ENCODE measurements at regions not wholly inside any gene's neighbourhood (a gene's known extent, or its start where the extent isn't known, plus 50 kb on each side); places are given as distances from the start of the nearest gene placed in this dataset.

DNA sequence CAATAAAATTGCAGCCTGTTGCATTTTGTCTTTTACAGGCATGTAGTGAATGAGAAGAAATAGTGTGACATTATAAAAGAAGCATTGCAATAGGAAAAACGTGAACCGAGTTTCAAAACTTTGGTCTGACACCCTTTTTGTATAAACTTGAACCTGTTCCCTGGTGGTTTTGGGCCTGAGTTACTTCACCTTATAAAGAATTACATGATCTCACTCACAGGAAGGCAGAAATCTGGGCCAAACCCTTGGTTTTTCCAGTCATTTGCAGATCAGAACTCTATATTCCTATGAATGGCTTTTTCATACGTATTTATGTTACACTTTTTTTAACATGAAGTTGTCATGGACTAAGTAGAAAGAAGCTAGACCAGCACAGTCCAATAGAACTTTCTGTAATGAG lies 138.5 kb upstream of the FLRT2 start:
- 88 to 89% methylated on average over 3 of the region's 3 CpGs for WGBS, 2 donors
- intact Hi-C loops (cut with DNase I; ENCODE audit: low total_unique reads) = no loop called here
- DNase-seq (ENCODE audit: low spot score in 2 of 2) = no peak
- TF ChIP-seq, protein P1, sequence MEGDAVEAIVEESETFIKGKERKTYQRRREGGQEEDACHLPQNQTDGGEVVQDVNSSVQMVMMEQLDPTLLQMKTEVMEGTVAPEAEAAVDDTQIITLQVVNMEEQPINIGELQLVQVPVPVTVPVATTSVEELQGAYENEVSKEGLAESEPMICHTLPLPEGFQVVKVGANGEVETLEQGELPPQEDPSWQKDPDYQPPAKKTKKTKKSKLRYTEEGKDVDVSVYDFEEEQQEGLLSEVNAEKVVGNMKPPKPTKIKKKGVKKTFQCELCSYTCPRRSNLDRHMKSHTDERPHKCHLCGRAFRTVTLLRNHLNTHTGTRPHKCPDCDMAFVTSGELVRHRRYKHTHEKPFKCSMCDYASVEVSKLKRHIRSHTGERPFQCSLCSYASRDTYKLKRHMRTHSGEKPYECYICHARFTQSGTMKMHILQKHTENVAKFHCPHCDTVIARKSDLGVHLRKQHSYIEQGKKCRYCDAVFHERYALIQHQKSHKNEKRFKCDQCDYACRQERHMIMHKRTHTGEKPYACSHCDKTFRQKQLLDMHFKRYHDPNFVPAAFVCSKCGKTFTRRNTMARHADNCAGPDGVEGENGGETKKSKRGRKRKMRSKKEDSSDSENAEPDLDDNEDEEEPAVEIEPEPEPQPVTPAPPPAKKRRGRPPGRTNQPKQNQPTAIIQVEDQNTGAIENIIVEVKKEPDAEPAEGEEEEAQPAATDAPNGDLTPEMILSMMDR (IDR thresholded peaks at IDR 0.05) = no peak
- TF ChIP-seq POLR2A (IDR thresholded peaks at IDR 0.05) = no peak
- H3K4me3 ChIP-seq (ENCODE audit: low read depth, poor library complexity, severe bottlenecking) = no peak overlapping the region

DNA sequence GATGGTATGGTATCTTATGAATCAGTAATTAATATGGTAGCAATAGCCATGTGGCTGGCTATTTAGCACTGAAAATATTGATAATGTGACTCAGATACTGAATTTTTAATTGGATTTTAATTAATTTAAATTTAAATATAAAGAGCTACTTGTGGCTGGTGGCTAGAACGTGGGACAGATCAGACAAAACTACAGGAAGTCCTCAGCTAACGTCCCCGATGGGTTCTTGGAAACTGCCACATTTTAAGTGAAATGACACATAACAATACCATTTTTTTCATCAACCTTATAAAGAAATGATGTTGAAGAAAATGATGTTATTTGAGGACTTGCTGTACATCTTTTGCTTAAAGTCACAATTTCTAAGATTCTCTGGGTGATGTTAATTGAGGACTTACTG lies 138.1 kb upstream of the FLRT2 start:
- DNase-seq (ENCODE audit: low spot score in 2 of 2) = no peak
- intact Hi-C loops (cut with DNase I; ENCODE audit: low total_unique reads) = no loop called here
- no peak overlapping the region for H3K4me3 ChIP-seq (ENCODE audit: low read depth, poor library complexity, severe bottlenecking)
- TF ChIP-seq, protein P1 (IDR thresholded peaks at IDR 0.05) = no peak
- no peak for TF ChIP-seq POLR2A (IDR thresholded peaks at IDR 0.05)
- 86 to 93% methylated on average over 3 of the region's 3 CpGs for WGBS, 2 donors

DNA sequence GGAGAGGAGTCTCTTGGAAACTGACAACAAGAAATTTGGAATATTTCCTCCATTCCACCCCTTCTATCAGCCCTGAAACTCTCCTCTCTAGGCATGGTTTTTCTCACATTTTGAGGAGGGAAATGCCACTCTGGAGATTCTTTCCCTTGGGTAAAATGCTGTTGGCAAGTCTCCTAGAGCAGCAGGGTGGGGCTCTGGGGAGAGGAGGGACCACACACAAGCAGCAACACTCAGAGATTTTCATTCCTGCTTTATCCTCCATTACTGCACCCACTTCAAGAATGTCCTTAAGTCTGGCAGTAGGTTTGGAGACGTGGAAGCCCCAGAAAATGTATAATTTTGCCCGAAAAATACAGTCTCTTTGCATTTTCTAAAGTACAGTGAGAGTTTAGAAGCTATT lies 130.8 kb upstream of the FLRT2 start:
- intact Hi-C loops (cut with DNase I; ENCODE audit: low total_unique reads) = no loop called here
- no peak for TF ChIP-seq POLR2A (IDR thresholded peaks at IDR 0.05)
- TF ChIP-seq, protein P1 (IDR thresholded peaks at IDR 0.05) = no peak

DNA sequence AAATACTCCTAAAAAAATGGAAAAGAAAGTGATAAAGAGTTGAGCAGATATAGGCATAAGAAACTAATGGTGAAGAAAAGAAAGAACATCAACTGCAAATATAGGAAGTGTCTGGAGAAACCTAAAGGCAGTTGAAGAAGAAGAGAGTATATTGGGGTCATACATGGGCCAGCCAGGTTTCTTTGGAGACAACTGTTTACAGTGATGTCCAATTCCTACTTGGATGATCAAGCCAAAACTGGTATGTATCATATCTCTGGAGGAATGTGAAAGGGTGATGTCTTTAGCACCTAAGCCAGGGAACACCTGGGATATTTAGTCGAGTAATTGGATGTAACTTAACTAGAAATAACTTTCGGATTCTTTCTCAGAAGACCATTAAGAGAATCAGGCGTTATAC lies 129.3 kb upstream of the FLRT2 start:
- TF ChIP-seq POLR2A (IDR thresholded peaks at IDR 0.05) = no peak
- TF ChIP-seq, protein P1 (IDR thresholded peaks at IDR 0.05) = no peak
- no peak overlapping the region for H3K4me3 ChIP-seq (ENCODE audit: low read depth, poor library complexity, severe bottlenecking)
- DNase-seq (ENCODE audit: low spot score in 2 of 2) = no peak
- WGBS, 2 donors = 90 to 91% methylated on average over 3 of the region's 3 CpGs
- intact Hi-C loops (cut with DNase I; ENCODE audit: low total_unique reads) = no loop called here

More for the DNA sequence above, 130.8 kb upstream of the FLRT2 start:
- no peak overlapping the region for H3K4me3 ChIP-seq (ENCODE audit: low read depth, poor library complexity, severe bottlenecking)
- 59% methylated on average over 2 of the region's 2 CpGs for WGBS, 2 donors
- no peak for DNase-seq (ENCODE audit: low spot score in 2 of 2)

DNA sequence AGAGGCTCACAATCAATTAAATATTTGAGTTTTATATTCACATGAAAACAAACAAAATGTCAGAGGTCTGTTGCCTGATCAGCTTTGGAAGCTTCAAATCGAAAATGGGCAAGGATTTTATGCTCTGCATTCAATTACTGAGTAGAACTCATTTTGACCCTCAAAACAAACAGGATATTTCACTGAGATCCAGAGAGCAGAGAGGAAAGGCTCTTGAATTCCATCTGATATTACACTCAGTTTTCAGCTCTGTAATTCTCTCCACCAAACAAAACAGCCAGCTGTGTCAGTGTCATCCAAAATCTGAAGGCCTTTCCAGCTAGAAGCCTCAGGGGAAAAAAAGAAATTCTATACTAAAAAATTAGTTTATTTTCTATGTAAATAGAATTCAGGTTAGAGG lies 128.6 kb upstream of the FLRT2 start:
- intact Hi-C loops (cut with DNase I; ENCODE audit: low total_unique reads) = no loop called here
- no peak for DNase-seq (ENCODE audit: low spot score in 2 of 2)
- no peak overlapping the region for H3K4me3 ChIP-seq (ENCODE audit: low read depth, poor library complexity, severe bottlenecking)
- TF ChIP-seq, protein P1 (IDR thresholded peaks at IDR 0.05) = no peak
- TF ChIP-seq POLR2A (IDR thresholded peaks at IDR 0.05) = no peak
- WGBS, 2 donors = 32 to 45% methylated on average over 1 of the region's 1 CpG

DNA sequence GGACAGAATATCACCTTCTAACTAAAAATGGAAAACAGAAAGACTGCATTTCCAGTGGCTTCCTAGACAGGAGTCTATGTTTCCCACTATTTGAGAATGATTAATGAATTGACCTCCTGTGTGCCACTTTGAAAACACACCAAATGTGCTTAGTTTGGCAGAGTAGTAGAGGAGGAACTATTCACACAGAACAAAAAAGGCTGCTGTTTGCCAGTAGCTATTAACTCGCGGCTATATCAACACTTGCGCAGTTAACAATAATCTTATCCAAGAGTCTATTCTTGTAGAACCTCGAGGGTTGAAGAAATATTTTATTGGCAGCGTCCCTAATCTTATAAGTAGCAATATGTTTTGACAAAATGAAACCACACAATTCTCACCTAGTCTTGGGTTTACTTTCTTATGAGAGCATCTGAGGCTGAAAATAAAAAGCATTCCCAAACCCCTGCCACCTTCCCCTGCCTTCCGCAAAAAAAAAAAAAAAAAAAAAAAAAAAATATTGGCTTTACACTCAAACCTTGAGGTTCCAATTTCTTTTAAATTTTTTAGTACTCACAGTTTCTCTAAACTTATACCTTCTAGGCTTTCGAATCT lies 127.3 kb upstream of the FLRT2 start:
- H3K4me3 ChIP-seq (ENCODE audit: low read depth, poor library complexity, severe bottlenecking) = no peak overlapping the region
- WGBS, 2 donors = 44% methylated on average over 7 of the region's 7 CpGs
- no peak for TF ChIP-seq POLR2A (IDR thresholded peaks at IDR 0.05)
- TF ChIP-seq, protein P1 (IDR thresholded peaks at IDR 0.05) = no peak
- intact Hi-C loops (cut with DNase I; ENCODE audit: low total_unique reads) = no loop called here
- no peak for DNase-seq (ENCODE audit: low spot score in 2 of 2)
